Activated naive CD4-positive, alpha-beta T cell treated with anti-CD3 and anti-CD28 coated beads for 36 hours (primary cell): ENCODE measurements at regions not wholly inside any gene's neighbourhood (a gene's known extent, or its start where the extent isn't known, plus 50 kb on each side); places are given as distances from the start of the nearest gene placed in this dataset.
A peak's percentile ranks its signal among the peaks of the same experiment; 100 is the strongest.
"Not testable (repeated sequence)": the region's sequence is repeated elsewhere in the genome, so short reads cannot be mapped to it uniquely, and the experiment has no call there.

ENCODE experiments used
- CTCF ChIA-PET: fragments of 350-600 bp; sonication (Branson Sonifier 250); formaldehyde crosslinking; loops from one replicate; lab custom pipeline; 2021; ENCODE audit warnings: antibody characterized with exemption; lab: Charles Lee
- DNase-seq: peaks from one replicate; pipeline ENCODE4 v3.0.0-alpha.2; 2020
- H3K27ac Mint-ChIP-seq: one replicate; pipeline ENCODE4 v1.8.0; 2021; ENCODE audit warnings: mild to moderate bottlenecking, mixed read lengths
- H3K27me3 Mint-ChIP-seq: one replicate; pipeline ENCODE4 v1.8.0; 2021; ENCODE audit warnings: low read depth, mixed read lengths
- H3K36me3 Mint-ChIP-seq: one replicate; pipeline ENCODE4 v1.8.0; 2021; ENCODE audit warnings: low read depth, mixed read lengths
- H3K4me1 Mint-ChIP-seq: one replicate; pipeline ENCODE4 v1.8.0; 2021; ENCODE audit warnings: low read depth, mixed read lengths
- H3K4me3 Mint-ChIP-seq: one replicate; pipeline ENCODE4 v1.8.0; 2021; ENCODE audit warnings: mild to moderate bottlenecking, moderate library complexity, mixed read lengths
- H3K9me3 Mint-ChIP-seq: one replicate; pipeline ENCODE4 v1.8.0; 2021; ENCODE audit warnings: mixed read lengths
- intact Hi-C: fragments of 100-400 bp; cut with micrococcal nuclease; formaldehyde crosslinking; loops from one replicate; pipeline ENCODE4 v1.15.1; 2023

DNA sequence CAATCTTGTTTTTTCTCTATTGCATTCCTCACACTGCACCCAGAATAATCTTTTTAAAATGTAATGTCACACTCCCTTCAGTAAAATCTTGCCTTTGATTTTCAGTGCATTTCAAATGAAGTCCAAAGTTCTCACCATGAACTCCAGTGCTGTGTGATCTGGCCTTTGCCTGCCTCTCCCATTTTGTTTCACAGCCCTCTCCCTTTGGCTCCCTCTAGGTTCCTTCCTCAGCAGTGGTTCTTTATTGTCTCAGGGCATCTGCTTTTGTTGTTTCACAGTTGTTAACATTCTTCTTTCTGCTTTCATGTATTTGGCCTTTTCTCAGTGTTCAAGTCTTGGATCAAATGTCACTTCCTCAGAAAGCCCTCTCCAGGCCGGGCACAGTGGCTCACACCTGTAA, 84.5 kb upstream of the AMN1 start:
- no peaks in the 10 kb centered on the region for H3K9me3 Mint-ChIP-seq
- CTCF ChIA-PET = no interaction called here
- no peaks in the 10 kb centered on the region for H3K27me3 Mint-ChIP-seq
- H3K4me3 Mint-ChIP-seq = no peak overlapping the region
- H3K36me3 Mint-ChIP-seq = no peaks in the 10 kb centered on the region
- H3K4me1 Mint-ChIP-seq = peaks cover 18% of the 10 kb centered on the region
- DNase-seq = no peak
- no peak overlapping the region for H3K27ac Mint-ChIP-seq
- intact Hi-C loops = loop anchor here (5.0 kb wide), 1 partner anchor 444 kb away; no protein-coding TSS in a partner anchor

DNA sequence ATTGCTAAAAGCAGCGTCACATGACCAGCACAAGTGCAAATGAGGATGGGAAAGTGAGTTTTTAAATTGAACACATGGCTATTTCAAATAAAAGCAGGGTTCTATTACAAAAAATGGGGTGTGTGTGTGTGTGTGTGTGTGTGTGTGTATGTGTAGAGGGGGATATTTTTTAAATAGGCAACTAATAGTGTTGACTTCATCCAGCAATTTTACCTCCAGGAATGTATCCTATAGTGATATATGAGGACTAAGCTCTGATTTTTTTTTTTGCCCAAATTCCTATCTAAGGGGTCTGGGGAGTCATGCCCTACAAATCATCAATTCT, 78.9 kb upstream of the AMN1 start:
- CTCF ChIA-PET = interaction anchor here (0.7 kb wide), 1 partner anchor 152 kb away, joined by 3 read pairs; no protein-coding TSS in a partner anchor
- no peaks in the 10 kb centered on the region for H3K9me3 Mint-ChIP-seq
- peak overlapping the region; percentile 83 for H3K27ac Mint-ChIP-seq
- no peak for DNase-seq
- H3K36me3 Mint-ChIP-seq = peaks cover 2% of the 10 kb centered on the region
- no peaks in the 10 kb centered on the region for H3K27me3 Mint-ChIP-seq
- peak overlapping the region; percentile 50 for H3K4me3 Mint-ChIP-seq
- peaks cover 56% of the 10 kb centered on the region for H3K4me1 Mint-ChIP-seq
- intact Hi-C loops = loop anchor here (1.0 to 2.0 kb wide), 2 partner anchors 58 to 153 kb away; no protein-coding TSS in a partner anchor

DNA sequence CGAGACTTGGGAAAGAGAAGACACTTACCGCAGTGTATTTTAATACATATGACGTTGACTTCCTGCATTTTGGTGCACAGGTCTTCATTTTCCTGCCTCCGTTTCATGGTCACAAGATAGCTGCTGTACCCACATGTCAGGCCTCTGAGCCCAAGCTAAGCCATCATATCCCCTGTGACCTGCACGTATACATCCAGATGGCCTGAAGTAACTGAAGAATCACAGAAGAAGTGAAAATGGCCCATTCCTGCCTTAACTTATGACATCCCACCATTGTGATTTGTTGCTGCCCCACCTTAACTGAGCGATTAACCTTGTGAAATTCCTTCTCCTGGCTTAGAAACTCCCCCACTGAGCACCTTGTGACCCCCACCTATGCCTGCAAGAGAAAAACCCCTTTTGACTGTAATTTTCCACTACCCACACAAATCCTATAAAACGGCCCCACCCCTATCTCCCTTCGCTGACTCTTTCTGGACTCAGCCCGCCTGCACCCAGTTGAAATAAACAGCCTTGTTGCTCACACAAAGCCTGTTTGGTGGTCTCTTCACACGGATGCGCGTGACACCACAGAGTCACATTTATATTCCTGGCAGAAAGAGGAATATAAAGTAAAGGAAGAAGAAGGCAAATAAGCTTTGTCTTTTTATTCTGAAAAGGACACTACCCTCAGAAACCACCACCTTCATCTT, 78.4 kb upstream of the AMN1 start:
- H3K4me1 Mint-ChIP-seq = peaks cover 56% of the 10 kb centered on the region
- DNase-seq = peak; percentile 42
- H3K4me3 Mint-ChIP-seq = peak overlapping the region; percentile 50
- peak overlapping the region; percentile 83 for H3K27ac Mint-ChIP-seq
- H3K27me3 Mint-ChIP-seq, H3K9me3 Mint-ChIP-seq, H3K36me3 Mint-ChIP-seq: not testable (repeated sequence)
- CTCF ChIA-PET = interaction anchor here (0.7 kb wide), 1 partner anchor 151 kb away, joined by 3 read pairs; no protein-coding TSS in a partner anchor
- intact Hi-C loops = loop anchor here (1.0 to 2.0 kb wide), 2 partner anchors 58 to 154 kb away; no protein-coding TSS in a partner anchor

DNA sequence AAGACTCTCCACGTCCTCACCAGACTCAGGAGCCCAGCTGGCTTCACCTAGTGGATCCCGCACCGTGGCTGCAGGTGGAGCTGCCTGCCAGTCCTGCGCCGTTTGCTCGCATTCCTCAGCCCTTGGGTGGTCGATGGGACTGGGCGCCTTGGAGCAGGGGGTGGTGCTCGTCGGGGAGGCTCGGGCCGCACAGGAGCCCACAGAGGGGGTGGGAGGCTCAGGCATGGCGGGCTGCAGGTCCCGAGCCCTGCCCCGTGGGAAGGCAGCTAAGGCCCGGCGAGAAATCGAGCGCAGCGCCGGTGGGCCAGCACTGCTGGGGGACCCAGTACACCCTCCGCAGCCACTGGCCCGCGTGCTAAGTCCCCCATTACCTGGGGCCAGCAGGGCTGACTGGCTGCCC, 76.9 kb upstream of the AMN1 start:
- CTCF ChIA-PET = interaction anchor here (0.5 kb wide), 1 partner anchor 153 kb away, joined by 4 read pairs; no protein-coding TSS in a partner anchor
- H3K4me3 Mint-ChIP-seq, H3K36me3 Mint-ChIP-seq, H3K27ac Mint-ChIP-seq, H3K9me3 Mint-ChIP-seq, H3K27me3 Mint-ChIP-seq, DNase-seq: not testable (repeated sequence)
- peaks cover 53% of the 10 kb centered on the region for H3K4me1 Mint-ChIP-seq
- intact Hi-C loops = loop anchor here (2.0 kb wide), 1 partner anchor 155 kb away; no protein-coding TSS in a partner anchor

DNA sequence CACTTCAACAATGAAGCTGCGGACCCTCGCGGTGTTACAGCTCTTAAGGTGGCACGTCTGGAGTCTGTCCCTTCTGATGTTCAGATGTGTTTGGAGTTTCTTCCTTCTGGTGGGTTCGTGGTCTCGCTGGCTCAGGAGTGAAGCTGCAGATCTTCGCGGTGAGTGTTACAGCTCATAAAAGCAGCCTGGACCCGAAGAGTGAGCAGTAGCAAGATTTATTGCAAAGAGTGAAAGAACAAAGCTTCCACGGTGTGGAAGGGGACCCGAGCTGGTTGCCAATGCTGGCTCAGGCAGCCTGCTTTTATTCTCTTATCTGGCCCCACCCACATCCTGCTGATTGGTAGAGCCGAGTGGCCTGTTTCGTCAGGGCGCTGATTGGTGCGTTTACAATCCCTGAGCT, 75.9 kb upstream of the AMN1 start:
- not testable (repeated sequence) for H3K27me3 Mint-ChIP-seq, H3K36me3 Mint-ChIP-seq, H3K9me3 Mint-ChIP-seq
- Mint-ChIP-seq H3K4me3 (peak overlapping the region; percentile 78), H3K4me1 (peaks cover 53% of the 10 kb centered on the region), H3K27ac (peak overlapping the region; percentile 87)
- peak; percentile 39 for DNase-seq
- CTCF ChIA-PET = interaction anchor here (0.6 to 0.8 kb wide), 3 partner anchors 76 to 146 kb away, joined by 3 read pairs; no protein-coding TSS in a partner anchor
- intact Hi-C loops = loop anchor here (5.0 kb wide), 1 partner anchor 303 kb away; the partner anchor contains the start of gene BICD1

DNA sequence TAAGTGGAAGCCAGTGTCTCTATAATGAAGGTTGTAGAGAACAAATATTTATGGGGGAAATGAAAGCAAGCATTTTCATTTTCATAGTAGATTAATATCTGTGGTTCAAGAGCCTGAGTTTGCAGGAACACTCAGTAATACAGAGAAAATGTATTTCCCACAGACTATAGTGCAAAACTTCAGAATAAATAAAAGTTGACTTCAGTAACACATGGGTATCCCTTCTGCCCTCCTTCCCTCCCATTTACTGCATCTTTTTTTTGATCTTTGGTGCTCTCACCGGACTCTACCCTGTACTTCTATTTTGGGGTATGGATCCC, 75.3 kb upstream of the AMN1 start:
- no peaks in the 10 kb centered on the region for H3K27me3 Mint-ChIP-seq
- peak overlapping the region; percentile 87 for H3K27ac Mint-ChIP-seq
- CTCF ChIA-PET = interaction anchor here (0.6 to 0.8 kb wide), 3 partner anchors 77 to 145 kb away, joined by 3 read pairs; no protein-coding TSS in a partner anchor
- peaks cover 51% of the 10 kb centered on the region for H3K4me1 Mint-ChIP-seq
- peak overlapping the region; percentile 78 for H3K4me3 Mint-ChIP-seq
- intact Hi-C loops = loop anchor here (5.0 kb wide), 1 partner anchor 303 kb away; the partner anchor contains the start of gene BICD1
- H3K9me3 Mint-ChIP-seq = no peaks in the 10 kb centered on the region
- peaks cover 3% of the 10 kb centered on the region for H3K36me3 Mint-ChIP-seq
- no peak for DNase-seq

DNA sequence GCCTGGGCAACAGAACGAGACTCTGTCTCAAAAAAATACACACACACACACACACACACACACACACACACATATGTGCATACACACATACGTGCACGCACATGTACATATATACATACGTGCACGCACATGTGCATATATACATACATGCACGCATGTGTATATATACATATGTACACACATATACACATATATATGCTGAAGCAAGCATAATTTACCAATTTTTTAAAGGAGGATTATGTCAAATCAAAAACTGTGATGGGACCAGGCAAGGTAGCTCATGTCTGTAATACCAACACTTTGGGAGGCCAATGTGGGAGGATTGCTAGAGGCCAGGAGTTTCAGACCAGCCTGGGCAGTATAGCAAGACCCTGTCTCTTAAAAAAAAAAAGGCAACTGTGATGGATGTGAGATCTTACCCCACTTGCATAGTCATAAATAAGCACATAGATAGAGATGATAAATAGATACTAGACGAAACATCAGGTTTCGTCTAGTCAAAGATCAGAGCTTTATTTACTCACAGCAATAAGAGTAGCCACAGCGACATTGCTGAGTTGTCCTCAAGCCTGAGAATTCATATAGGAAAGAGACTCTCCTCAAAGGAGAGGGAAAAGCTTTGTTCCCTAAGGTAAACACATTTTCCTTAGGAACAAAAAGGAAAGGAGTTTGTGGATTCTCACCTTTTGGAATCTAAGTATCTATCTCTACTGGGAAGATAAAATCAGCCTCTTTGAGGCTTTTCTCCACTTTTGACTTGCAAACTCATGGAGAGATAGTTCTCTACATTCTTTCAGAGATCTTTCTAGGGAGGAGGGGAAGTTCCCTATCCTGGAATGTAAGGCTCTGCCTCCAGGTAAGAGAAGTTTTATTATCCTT, 74.7 kb upstream of the AMN1 start:
- no peak for DNase-seq
- intact Hi-C loops = loop anchor here (5.0 kb wide), 1 partner anchor 304 kb away; the partner anchor contains the start of gene BICD1
- Mint-ChIP-seq H3K27me3 (no peaks in the 10 kb centered on the region), H3K4me1 (peaks cover 51% of the 10 kb centered on the region), H3K27ac (peak overlapping the region; percentile 87), H3K4me3 (peak overlapping the region; percentile 78), H3K36me3 (peaks cover 3% of the 10 kb centered on the region), H3K9me3 (no peaks in the 10 kb centered on the region)
- CTCF ChIA-PET = interaction anchor here (0.6 to 0.8 kb wide), 4 partner anchors 18 to 145 kb away, joined by 3 read pairs; no protein-coding TSS in a partner anchor

DNA sequence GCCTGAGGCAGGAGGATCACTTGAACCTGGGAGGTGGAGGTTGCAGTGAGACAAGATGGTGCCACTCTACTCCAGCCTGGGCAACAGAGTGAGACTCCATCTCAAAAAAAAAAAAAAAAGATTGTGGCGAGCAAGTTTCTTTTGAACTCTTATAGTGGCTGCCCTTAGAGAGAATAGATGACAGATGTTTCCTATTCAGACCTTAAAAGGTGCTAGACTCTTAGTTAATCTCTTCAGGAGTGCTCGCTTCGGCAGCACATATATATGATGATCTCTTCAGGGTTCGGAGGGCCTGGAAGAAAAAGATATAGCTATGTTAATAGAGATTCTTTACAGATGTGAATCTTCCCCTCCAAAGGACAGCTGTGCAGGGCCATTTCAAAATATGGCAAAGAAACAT, 73.1 kb upstream of the AMN1 start:
- intact Hi-C loops = loop anchor here (5.0 kb wide), 1 partner anchor 305 kb away; the partner anchor contains the start of gene BICD1
- Mint-ChIP-seq H3K4me1 (peaks cover 47% of the 10 kb centered on the region), H3K36me3 (peaks cover 3% of the 10 kb centered on the region), H3K27ac (no peak overlapping the region), H3K4me3 (no peak overlapping the region), H3K27me3 (no peaks in the 10 kb centered on the region), H3K9me3 (no peaks in the 10 kb centered on the region)
- CTCF ChIA-PET = no interaction called here
- DNase-seq = no peak

DNA sequence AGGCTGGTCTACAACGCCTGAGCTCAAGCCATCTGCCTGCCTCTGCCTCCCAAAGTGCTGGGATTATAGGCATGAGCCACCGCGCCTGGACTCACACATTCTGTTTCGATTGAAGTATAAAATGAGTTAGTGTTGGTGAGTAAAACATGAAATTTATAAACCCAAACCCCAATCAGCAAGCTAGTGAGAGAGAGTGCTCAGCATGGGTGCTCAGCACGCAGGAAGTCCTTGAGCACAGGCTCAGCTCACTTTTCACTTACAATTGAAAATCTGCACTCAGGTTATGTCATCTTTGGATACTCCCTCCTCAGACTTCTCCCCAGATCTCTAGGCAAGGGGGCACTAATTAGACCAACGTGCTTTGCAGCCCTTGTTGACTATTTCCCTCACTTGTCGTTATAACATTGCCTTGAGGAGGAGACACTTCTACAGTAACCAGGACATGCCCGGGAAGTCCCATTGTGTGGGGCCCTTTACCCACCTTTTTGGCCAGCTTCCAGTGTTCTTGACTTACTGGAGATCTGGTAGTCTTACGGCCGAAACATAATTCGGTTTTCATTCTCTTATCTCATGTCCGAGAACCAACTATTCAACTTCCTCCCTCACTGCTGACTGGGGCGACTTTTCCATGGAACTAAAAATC, 68.5 kb upstream of the AMN1 start:
- intact Hi-C loops = loop anchor here (1.0 to 10.0 kb wide), 4 partner anchors 35 to 507 kb away; partner anchors contain the start of gene AMN1
- peak; percentile 55 for DNase-seq
- peaks cover 3% of the 10 kb centered on the region for H3K36me3 Mint-ChIP-seq
- H3K9me3 Mint-ChIP-seq = peaks cover 1% of the 10 kb centered on the region
- peak overlapping the region; percentile 16 for H3K4me3 Mint-ChIP-seq
- peak overlapping the region; percentile 85 for H3K27ac Mint-ChIP-seq
- peaks cover 25% of the 10 kb centered on the region for H3K4me1 Mint-ChIP-seq
- no peaks in the 10 kb centered on the region for H3K27me3 Mint-ChIP-seq
- CTCF ChIA-PET = no interaction called here

DNA sequence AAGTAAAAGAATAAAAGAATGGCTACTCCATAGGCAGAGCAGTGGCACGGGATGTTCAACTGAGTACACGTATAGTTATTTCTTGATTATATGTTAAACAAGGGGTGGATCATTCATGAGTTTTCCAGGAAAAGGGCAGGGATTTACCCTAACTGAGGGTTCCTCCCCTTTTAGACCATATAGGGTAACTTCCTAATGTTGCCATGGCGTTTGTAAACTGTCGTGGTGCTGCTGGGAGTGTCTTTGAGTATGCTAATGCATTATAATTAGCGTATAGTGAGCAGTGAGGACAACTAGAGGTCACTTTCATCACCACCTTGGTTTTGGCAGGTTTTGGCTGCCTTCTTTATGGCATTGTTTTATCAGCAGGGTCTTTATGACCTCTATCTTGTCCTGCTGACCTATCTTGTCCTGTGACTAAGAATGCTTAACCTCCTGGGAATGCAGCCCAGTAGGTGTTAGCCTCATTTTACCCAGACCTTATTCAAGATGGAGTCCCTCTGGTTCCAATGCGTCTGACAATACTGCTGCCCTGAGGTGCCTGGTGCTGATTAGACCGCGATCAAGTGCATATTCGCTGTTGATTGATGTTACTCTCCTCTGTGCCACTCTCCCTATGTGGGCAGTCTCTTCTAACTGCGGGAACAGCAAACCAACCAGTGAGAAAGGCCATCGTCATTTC, 67.6 kb upstream of the AMN1 start:
- Mint-ChIP-seq H3K9me3 (peaks cover 1% of the 10 kb centered on the region), H3K4me3 (no peak overlapping the region), H3K27ac (no peak overlapping the region), H3K4me1 (peaks cover 26% of the 10 kb centered on the region), H3K36me3 (peaks cover 3% of the 10 kb centered on the region), H3K27me3 (no peaks in the 10 kb centered on the region)
- intact Hi-C loops = loop anchor here (2.0 to 10.0 kb wide), 3 partner anchors 34 to 508 kb away; partner anchors contain the start of gene AMN1
- CTCF ChIA-PET = no interaction called here
- DNase-seq = no peak

DNA sequence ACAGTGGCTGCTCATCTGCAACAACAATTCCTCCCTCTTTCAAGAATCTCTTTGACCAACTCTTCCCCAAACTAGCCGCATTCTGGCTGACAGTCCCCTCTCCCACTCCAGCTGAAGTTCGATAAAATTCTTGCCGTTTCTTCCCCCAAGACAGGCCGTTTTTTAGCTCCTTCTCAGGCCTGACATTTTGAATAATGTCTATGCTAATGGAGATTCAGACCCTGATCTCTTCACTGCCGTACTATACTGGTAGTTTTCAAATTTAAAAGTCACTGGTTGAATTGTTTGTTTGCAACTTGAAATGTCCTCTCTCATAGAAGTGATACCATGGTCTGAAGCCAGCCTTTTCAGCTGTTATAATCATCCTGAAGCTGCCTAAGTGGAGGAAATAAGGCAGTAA, 65.9 kb upstream of the AMN1 start:
- peaks cover 1% of the 10 kb centered on the region for H3K9me3 Mint-ChIP-seq
- peaks cover 1% of the 10 kb centered on the region for H3K36me3 Mint-ChIP-seq
- no peaks in the 10 kb centered on the region for H3K27me3 Mint-ChIP-seq
- intact Hi-C loops = loop anchor here (5.0 to 10.0 kb wide), 2 partner anchors 32 to 510 kb away; no protein-coding TSS in a partner anchor
- CTCF ChIA-PET = interaction anchor here (0.6 kb wide), 1 partner anchor 164 kb away, joined by 6 read pairs; no protein-coding TSS in a partner anchor
- no peak overlapping the region for H3K4me3 Mint-ChIP-seq
- peaks cover 42% of the 10 kb centered on the region for H3K4me1 Mint-ChIP-seq
- no peak for DNase-seq
- no peak overlapping the region for H3K27ac Mint-ChIP-seq
